ENCODE measurements at regions not wholly inside any gene's neighbourhood (a gene's known extent, or its start where the extent isn't known, plus 50 kb on each side); places are given as distances from the start of the nearest gene placed in this dataset.

DNA sequence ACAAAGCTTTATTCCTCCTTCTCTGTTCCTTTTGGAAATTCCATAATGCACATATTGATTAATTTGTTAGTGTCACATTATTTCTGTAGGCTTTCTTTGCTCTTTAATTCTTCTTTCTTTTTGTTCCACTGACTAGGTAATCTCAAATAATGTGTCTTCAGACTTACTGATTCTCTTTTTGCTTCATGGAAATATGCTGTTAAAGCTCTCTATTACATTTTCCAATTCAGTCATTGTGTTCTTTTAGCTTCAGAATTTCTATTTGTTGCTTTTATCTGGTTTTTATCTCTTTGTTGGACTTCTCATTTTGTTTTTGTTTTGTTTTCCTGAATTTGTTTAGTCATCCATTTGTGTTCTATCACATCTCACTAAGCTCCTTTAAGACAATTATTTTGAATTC lies 147.0 kb upstream of the EOMES start:
- no peak overlapping the region for H3K27ac ChIP-seq
- H3K36me3 ChIP-seq = no peaks in the 10 kb centered on the region
- H3K4me3 ChIP-seq = no peak overlapping the region
- H3K9me3 ChIP-seq (ENCODE audit: low read depth) = no peaks in the 10 kb centered on the region
- no peaks in the 10 kb centered on the region for H3K27me3 ChIP-seq
- no peak for DNase-seq (ENCODE audit: low read depth in 1 of 2, low spot score in 1 of 2)
- no peak for TF ChIP-seq CTCF (IDR thresholded peaks at IDR 0.05; ENCODE audit: low read depth, low read length)
- no peaks in the 10 kb centered on the region for H3K4me1 ChIP-seq (ENCODE audit: low read depth)

DNA sequence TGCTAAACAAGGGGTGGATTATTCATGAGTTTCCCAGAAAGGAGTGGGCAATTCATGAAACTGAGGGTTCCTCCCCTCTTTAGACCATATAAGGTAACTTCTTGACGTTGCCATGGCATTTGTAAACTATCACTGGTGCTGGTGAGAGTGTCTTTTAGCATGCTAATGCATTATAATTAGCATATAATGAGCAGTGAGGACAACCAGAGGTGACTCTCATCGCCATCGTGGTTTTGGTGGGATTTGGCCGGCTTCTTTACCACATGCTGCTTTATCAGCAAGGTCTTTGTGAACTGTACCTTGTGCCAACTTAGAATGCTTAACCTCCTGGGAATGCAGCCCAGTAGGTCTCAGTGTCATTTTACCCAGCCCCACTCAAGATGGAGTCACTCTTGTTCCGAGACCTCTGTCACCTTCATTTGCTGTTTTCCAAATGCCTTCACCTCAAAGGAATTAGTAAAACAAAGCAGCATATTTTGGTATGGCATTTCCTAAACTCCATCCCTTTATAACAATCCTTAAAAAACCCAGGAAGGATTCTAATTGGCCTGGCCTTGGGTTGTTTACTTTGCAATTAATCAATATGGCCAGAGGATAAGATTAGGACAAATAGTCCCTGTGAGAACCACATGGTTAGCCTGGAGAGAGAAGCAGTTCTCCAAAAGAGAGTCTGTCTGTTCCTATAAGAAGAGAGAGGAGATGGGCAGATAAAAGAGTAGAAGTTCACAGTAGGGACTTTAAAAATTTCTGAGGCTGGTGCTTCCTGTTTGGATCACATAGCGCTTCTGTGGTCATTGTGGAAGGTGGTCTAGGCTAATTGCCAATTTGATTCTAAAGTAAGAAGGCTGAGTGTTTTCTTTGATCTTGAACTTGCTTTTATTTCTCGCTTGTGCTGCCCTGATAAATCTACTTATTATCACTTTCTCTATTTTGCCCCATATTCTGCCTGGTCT lies 155.2 kb upstream of the EOMES start:
- no peaks in the 10 kb centered on the region for H3K4me1 ChIP-seq (ENCODE audit: low read depth)
- TF ChIP-seq CTCF (IDR thresholded peaks at IDR 0.05; ENCODE audit: low read depth, low read length) = no peak
- H3K27me3 ChIP-seq = no peaks in the 10 kb centered on the region
- H3K27ac ChIP-seq = no peak overlapping the region
- no peak overlapping the region for H3K4me3 ChIP-seq
- H3K9me3 ChIP-seq (ENCODE audit: low read depth) = no peaks in the 10 kb centered on the region
- DNase-seq (ENCODE audit: low read depth in 1 of 2, low spot score in 1 of 2) = no peak
- H3K36me3 ChIP-seq = no peaks in the 10 kb centered on the region

GRCh38 chr3:27878014-27878383 lies 155.9 kb upstream of the EOMES start:
- no peak overlapping the region for H3K4me3 ChIP-seq
- H3K36me3 ChIP-seq = no peaks in the 10 kb centered on the region
- H3K27me3 ChIP-seq = no peaks in the 10 kb centered on the region
- TF ChIP-seq CTCF (IDR thresholded peaks at IDR 0.05; ENCODE audit: low read depth, low read length) = no peak
- no peak overlapping the region for H3K27ac ChIP-seq
- no peak for DNase-seq (ENCODE audit: low read depth in 1 of 2, low spot score in 1 of 2)
- no peaks in the 10 kb centered on the region for H3K4me1 ChIP-seq (ENCODE audit: low read depth)
- no peaks in the 10 kb centered on the region for H3K9me3 ChIP-seq (ENCODE audit: low read depth)

- Histone ChIP-seq H3K4me1 (ENCODE audit: low read depth) (no peaks in the 10 kb centered on the region), H3K27ac (no peak overlapping the region), H3K36me3 (no peaks in the 10 kb centered on the region), H3K9me3 (ENCODE audit: low read depth) (no peaks in the 10 kb centered on the region), H3K27me3 (no peaks in the 10 kb centered on the region), H3K4me3 (no peak overlapping the region)
- TF ChIP-seq CTCF (IDR thresholded peaks at IDR 0.05; ENCODE audit: low read depth, low read length) = no peak
- no peak for DNase-seq (ENCODE audit: low read depth in 1 of 2, low spot score in 1 of 2)
These were observed 159.1 kb upstream of the EOMES start for GRCh38 chr3:27880969-27881892.

GRCh38 chr3:27883266-27883665 lies 161.1 kb upstream of the EOMES start:
- DNase-seq (ENCODE audit: low read depth in 1 of 2, low spot score in 1 of 2) = no peak
- no peaks in the 10 kb centered on the region for H3K9me3 ChIP-seq (ENCODE audit: low read depth)
- H3K27ac ChIP-seq = no peak overlapping the region
- no peaks in the 10 kb centered on the region for H3K4me1 ChIP-seq (ENCODE audit: low read depth)
- no peaks in the 10 kb centered on the region for H3K27me3 ChIP-seq
- TF ChIP-seq CTCF (IDR thresholded peaks at IDR 0.05; ENCODE audit: low read depth, low read length) = no peak
- no peaks in the 10 kb centered on the region for H3K36me3 ChIP-seq
- H3K4me3 ChIP-seq = no peak overlapping the region
